ENCODE measurements at regions not wholly inside any gene's neighbourhood (a gene's known extent, or its start where the extent isn't known, plus 50 kb on each side); places are given as distances from the start of the nearest gene placed in this dataset.
"Not testable (repeated sequence)": the region's sequence is repeated elsewhere in the genome, so short reads cannot be mapped to it uniquely, and the experiment has no call there.

GRCh38 chr12:75874441-75874840 is 157.1 kb downstream of the PHLDA1 start:
- no peak for DNase-seq (ENCODE audit: low read depth in 3 of 3, low spot score in 2 of 3)

- no peak for DNase-seq (ENCODE audit: low read depth in 3 of 3, low spot score in 2 of 3)
These were observed 158.8 kb downstream of the PHLDA1 start for GRCh38 chr12:75872762-75873161.

- DNase-seq (ENCODE audit: low read depth in 3 of 3, low spot score in 2 of 3) = no peak
These were observed 160.7 kb downstream of the PHLDA1 start for GRCh38 chr12:75870878-75871277.

GRCh38 chr12:75868501-75868900 is 163.1 kb downstream of the PHLDA1 start:
- no peak for DNase-seq (ENCODE audit: low read depth in 3 of 3, low spot score in 2 of 3)

GRCh38 chr12:75865315-75865714 is 166.3 kb downstream of the PHLDA1 start:
- no peak for DNase-seq (ENCODE audit: low read depth in 3 of 3, low spot score in 2 of 3)

GRCh38 chr12:75864161-75864560 is 167.4 kb downstream of the PHLDA1 start:
- no peak for DNase-seq (ENCODE audit: low read depth in 3 of 3, low spot score in 2 of 3)

GRCh38 chr12:75863533-75863932 is 168.0 kb downstream of the PHLDA1 start:
- DNase-seq (ENCODE audit: low read depth in 3 of 3, low spot score in 2 of 3) = no peak

GRCh38 chr12:75862692-75863471 is 168.7 kb downstream of the PHLDA1 start:
- DNase-seq (ENCODE audit: low read depth in 3 of 3, low spot score in 2 of 3) = no peak

- DNase-seq (ENCODE audit: low read depth in 3 of 3, low spot score in 2 of 3) = no peak
These were observed 171.7 kb downstream of the PHLDA1 start for GRCh38 chr12:75859868-75860267.

- no peak for DNase-seq (ENCODE audit: low read depth in 3 of 3, low spot score in 2 of 3)
These were observed 175.3 kb downstream of the PHLDA1 start for GRCh38 chr12:75856235-75856634.

- no peak for DNase-seq (ENCODE audit: low read depth in 3 of 3, low spot score in 2 of 3)
These were observed 176.2 kb downstream of the PHLDA1 start for GRCh38 chr12:75855360-75855759.

- DNase-seq (ENCODE audit: low read depth in 3 of 3, low spot score in 2 of 3) = no peak
These were observed 176.8 kb downstream of the PHLDA1 start for GRCh38 chr12:75854681-75855309.

- not testable (repeated sequence) for DNase-seq (ENCODE audit: low read depth in 3 of 3, low spot score in 2 of 3)
These were observed 177.4 kb downstream of the PHLDA1 start for GRCh38 chr12:75854137-75854536.

GRCh38 chr12:75853626-75854025 is 177.9 kb downstream of the PHLDA1 start:
- DNase-seq (ENCODE audit: low read depth in 3 of 3, low spot score in 2 of 3) = no peak

- no peak for DNase-seq (ENCODE audit: low read depth in 3 of 3, low spot score in 2 of 3)
These were observed 178.6 kb downstream of the PHLDA1 start for GRCh38 chr12:75852956-75853355.

- no peak for DNase-seq (ENCODE audit: low read depth in 3 of 3, low spot score in 2 of 3)
These were observed 179.4 kb downstream of the PHLDA1 start for GRCh38 chr12:75852143-75852542.

GRCh38 chr12:75850721-75851462 is 180.7 kb downstream of the PHLDA1 start:
- no peak for DNase-seq (ENCODE audit: low read depth in 3 of 3, low spot score in 2 of 3)

- no peak for DNase-seq (ENCODE audit: low read depth in 3 of 3, low spot score in 2 of 3)
These were observed 182.6 kb downstream of the PHLDA1 start for GRCh38 chr12:75848961-75849360.

- no peak for DNase-seq (ENCODE audit: low read depth in 3 of 3, low spot score in 2 of 3)
These were observed 183.1 kb downstream of the PHLDA1 start for GRCh38 chr12:75848431-75848925.

- no peak for DNase-seq (ENCODE audit: low read depth in 3 of 3, low spot score in 2 of 3)
These were observed 185.5 kb downstream of the PHLDA1 start for GRCh38 chr12:75846102-75846501.

- DNase-seq (ENCODE audit: low read depth in 3 of 3, low spot score in 2 of 3) = no peak
These were observed 186.6 kb downstream of the PHLDA1 start for GRCh38 chr12:75844985-75845384.

Measured in right renal cortex interstitium (tissue), 3 donors.